AG04449 (cell line): ENCODE measurements at regions not wholly inside any gene's neighbourhood (a gene's known extent, or its start where the extent isn't known, plus 50 kb on each side); places are given as distances from the start of the nearest gene placed in this dataset.
"Not testable (repeated sequence)": the region's sequence is repeated elsewhere in the genome, so short reads cannot be mapped to it uniquely, and the experiment has no call there.

Source experiments
- CTCF ChIA-PET: fragments of 350-600 bp; formaldehyde crosslinking; extraction: SDS; loops from one replicate; lab custom pipeline; 2021; ENCODE audit warnings: antibody characterized with exemption; lab: Yijun Ruan, JAX
- POLR2A ChIA-PET: fragments of 400-600, 350-600 bp; formaldehyde crosslinking; extraction: SDS; loops from one replicate; lab custom pipeline; 2020; ENCODE audit warnings: antibody characterized with exemption, inconsistent platforms; lab: Yijun Ruan, JAX
- DNase-seq: peaks from one replicate; pipeline ENCODE4 v3.0.0-alpha.2; 2010; ENCODE audit warnings: low read depth, low spot score
- H3K4me3 ChIP-seq: 2 replicates; pipeline ENCODE4 v1.5.1; 2011; ENCODE audit warnings: low read depth, mild to moderate bottlenecking, control low read depth, low read length
- CTCF ChIP-seq: IDR thresholded peaks from one replicate; pipeline ENCODE4 v1.5.1; 2011; ENCODE audit warnings: mild to moderate bottlenecking, moderate library complexity, low read length, control low read depth, inconsistent platforms; ENCODE audit not compliant: insufficient read depth; ENCODE audit errors: missing control alignments

- TF ChIP-seq CTCF, result no peak
- no peak overlapping the region for H3K4me3 ChIP-seq
- CTCF ChIA-PET, result no interaction called here
- no peak for DNase-seq
- POLR2A ChIA-PET, result no interaction called here
Observed at GRCh38 chr14:106021832-106022231, 495.4 kb downstream of the TMEM121 start.

GRCh38 chr14:106022648-106023047 lies 496.3 kb downstream of the TMEM121 start:
- CTCF ChIA-PET, H3K4me3 ChIP-seq, DNase-seq, POLR2A ChIA-PET: not testable (repeated sequence)

- no peak for DNase-seq
- ChIA-PET CTCF (no interaction called here), POLR2A (no interaction called here)
- H3K4me3 ChIP-seq, result no peak overlapping the region
- no peak for TF ChIP-seq CTCF
Observed at GRCh38 chr14:106023411-106023810, 497.0 kb downstream of the TMEM121 start.

GRCh38 chr14:106024983-106025604 lies 498.7 kb downstream of the TMEM121 start:
- POLR2A ChIA-PET, result no interaction called here
- CTCF ChIA-PET, result no interaction called here
- H3K4me3 ChIP-seq, result no peak overlapping the region
- no peak for TF ChIP-seq CTCF
- no peak for DNase-seq

GRCh38 chr14:106026026-106026425 lies 499.6 kb downstream of the TMEM121 start:
- H3K4me3 ChIP-seq, result no peak overlapping the region
- TF ChIP-seq CTCF, result no peak
- CTCF ChIA-PET, result no interaction called here
- no peak for DNase-seq
- POLR2A ChIA-PET, result no interaction called here

GRCh38 chr14:106027759-106028158 lies 501.4 kb downstream of the TMEM121 start:
- POLR2A ChIA-PET, CTCF ChIA-PET, H3K4me3 ChIP-seq, DNase-seq: not testable (repeated sequence)

GRCh38 chr14:106029959-106030358 lies 503.6 kb downstream of the TMEM121 start:
- TF ChIP-seq CTCF, result no peak
- H3K4me3 ChIP-seq, result no peak overlapping the region
- ChIA-PET POLR2A (no interaction called here), CTCF (no interaction called here)
- no peak for DNase-seq

GRCh38 chr14:106037380-106037779 lies 511.0 kb downstream of the TMEM121 start:
- ChIA-PET POLR2A (no interaction called here), CTCF (no interaction called here)
- H3K4me3 ChIP-seq, result no peak overlapping the region
- DNase-seq, result no peak
- TF ChIP-seq CTCF, result no peak
